HUES48 (cell line): ENCODE measurements at regions not wholly inside any gene's neighbourhood (a gene's known extent, or its start where the extent isn't known, plus 50 kb on each side); places are given as distances from the start of the nearest gene placed in this dataset.
"Not testable (repeated sequence)": the region's sequence is repeated elsewhere in the genome, so short reads cannot be mapped to it uniquely, and the experiment has no call there.

Experiments used
- H3K27ac ChIP-seq: one replicate; pipeline ENCODE4 v1.7.0; 2013; ENCODE audit warnings: low read depth, low read length, inconsistent platforms
- H3K27me3 ChIP-seq: 2 replicates; pipeline ENCODE4 v1.6.1; 2013; ENCODE audit warnings: mild to moderate bottlenecking, low read length; ENCODE audit not compliant: control insufficient read depth, insufficient read depth
- H3K36me3 ChIP-seq: 2 replicates; pipeline ENCODE4 v1.6.1; 2013; ENCODE audit warnings: low read length; ENCODE audit not compliant: control insufficient read depth, insufficient read depth
- H3K4me1 ChIP-seq: 2 replicates; pipeline ENCODE4 v1.6.1; 2013; ENCODE audit warnings: mild to moderate bottlenecking, low read length; ENCODE audit not compliant: control insufficient read depth, insufficient read depth
- H3K4me3 ChIP-seq: 2 replicates; pipeline ENCODE4 v1.5.1; 2013; ENCODE audit warnings: mild to moderate bottlenecking, low read depth, low read length
- H3K9ac ChIP-seq: 2 replicates; pipeline ENCODE4 v1.6.1; 2013; ENCODE audit warnings: mild to moderate bottlenecking, low read depth, low read length, moderate library complexity
- H3K9me3 ChIP-seq: 2 replicates; pipeline ENCODE4 v1.6.1; 2013; ENCODE audit warnings: low read length; ENCODE audit not compliant: control insufficient read depth, insufficient read depth

DNA sequence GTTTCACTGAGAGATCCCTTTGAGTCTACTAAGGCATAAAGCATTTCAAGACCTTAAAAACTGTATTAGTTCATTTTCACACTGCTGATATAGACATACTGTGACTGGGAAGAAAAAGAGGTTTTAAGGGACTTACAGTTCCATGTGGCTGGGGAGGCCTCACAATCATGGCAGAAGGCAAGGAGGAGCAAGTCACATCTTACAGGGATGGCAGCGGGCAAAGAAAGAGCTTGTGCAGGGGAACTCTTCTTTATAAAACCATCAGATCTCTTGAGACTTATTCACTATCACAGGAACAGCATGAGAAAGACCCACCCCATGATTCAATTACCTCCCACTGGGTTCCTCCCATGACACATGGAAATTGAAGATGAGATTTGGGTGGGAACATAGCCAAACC, 628.4 kb upstream of the GJE1 start:
- not testable (repeated sequence) for H3K4me1 ChIP-seq, H3K9ac ChIP-seq, H3K27ac ChIP-seq, H3K27me3 ChIP-seq, H3K4me3 ChIP-seq, H3K36me3 ChIP-seq
- H3K9me3 ChIP-seq: peaks cover 38% of the 10 kb centered on the region

GRCh38 chr6:141501616-141502015, 631.1 kb upstream of the GJE1 start:
- Histone ChIP-seq H3K36me3 (no peaks in the 10 kb centered on the region), H3K27me3 (no peaks in the 10 kb centered on the region), H3K27ac (no peak overlapping the region), H3K9me3 (peaks cover 36% of the 10 kb centered on the region), H3K4me3 (no peak overlapping the region), H3K9ac (no peak overlapping the region), H3K4me1 (peaks cover 9% of the 10 kb centered on the region; the same call in 1 of the 2 replicates)

DNA sequence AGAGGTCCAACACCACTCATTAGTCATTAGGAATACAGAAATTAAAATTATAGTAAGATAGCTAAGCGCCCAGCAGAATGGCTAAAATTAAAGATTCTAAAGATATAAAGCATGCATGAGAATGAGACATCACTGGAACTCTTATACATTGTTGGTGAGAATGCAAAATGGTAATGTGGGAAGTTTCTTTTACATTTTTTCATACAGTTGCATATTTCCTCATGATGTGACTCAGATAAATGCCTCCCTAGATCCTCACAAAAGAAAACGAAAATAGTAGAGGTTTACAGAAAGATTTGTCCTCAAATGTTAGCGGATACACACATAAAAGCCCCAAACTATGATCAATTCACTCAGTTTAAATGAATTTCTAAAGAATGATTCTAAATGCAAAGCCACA, 633.7 kb upstream of the GJE1 start:
- H3K36me3 ChIP-seq: no peaks in the 10 kb centered on the region
- peaks cover 10% of the 10 kb centered on the region; the same call in 1 of the 2 replicates for H3K9me3 ChIP-seq
- H3K4me1 ChIP-seq: peaks cover 9% of the 10 kb centered on the region; the same call in 1 of the 2 replicates
- H3K27me3 ChIP-seq: no peaks in the 10 kb centered on the region
- no peak overlapping the region for H3K27ac ChIP-seq
- H3K9ac ChIP-seq: no peak overlapping the region
- no peak overlapping the region for H3K4me3 ChIP-seq

DNA sequence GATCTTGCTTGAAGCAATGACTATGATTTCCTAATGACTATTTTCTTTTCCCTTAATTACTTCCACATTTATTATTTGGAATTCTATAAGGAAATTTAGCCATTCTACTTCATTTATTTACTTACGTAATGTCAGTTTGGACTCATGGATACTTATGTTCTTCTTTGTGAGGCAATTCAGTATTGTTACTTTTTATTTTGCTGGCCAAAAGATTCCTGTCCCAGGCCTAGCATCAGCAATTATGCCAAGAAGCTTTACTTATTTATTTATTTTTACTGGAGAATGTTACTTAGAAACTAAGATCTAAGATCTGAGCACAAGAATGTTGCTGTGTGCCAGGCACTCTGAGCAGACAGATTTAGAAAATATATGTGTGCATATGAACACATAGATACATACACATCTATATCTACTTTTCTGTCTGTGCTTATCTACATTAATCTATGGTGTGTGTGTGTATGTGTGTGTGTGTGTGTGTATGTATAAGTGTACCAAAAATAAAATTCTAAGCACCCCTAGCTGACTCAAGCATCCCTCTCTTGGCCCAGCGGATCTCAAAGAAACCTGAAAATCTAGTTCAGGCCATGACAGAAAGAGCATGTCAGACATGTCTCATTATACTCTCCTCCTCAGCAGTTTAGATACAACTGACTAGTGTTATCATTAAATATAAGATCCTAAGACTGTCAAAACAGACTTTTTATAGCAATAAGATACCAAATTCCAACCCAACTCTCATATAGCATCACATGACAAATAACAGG, 640.0 kb upstream of the GJE1 start:
- Histone ChIP-seq H3K9ac (no peak overlapping the region), H3K36me3 (no peaks in the 10 kb centered on the region), H3K4me3 (no peak overlapping the region), H3K27ac (no peak overlapping the region), H3K27me3 (no peaks in the 10 kb centered on the region), H3K9me3 (peaks cover 11% of the 10 kb centered on the region; the same call in 1 of the 2 replicates), H3K4me1 (no peaks in the 10 kb centered on the region)

- no peaks in the 10 kb centered on the region for H3K36me3 ChIP-seq
- no peak overlapping the region for H3K9ac ChIP-seq
- H3K9me3 ChIP-seq: peaks cover 8% of the 10 kb centered on the region; the same call in 1 of the 2 replicates
- H3K27ac ChIP-seq: no peak overlapping the region
- no peaks in the 10 kb centered on the region for H3K27me3 ChIP-seq
- no peaks in the 10 kb centered on the region for H3K4me1 ChIP-seq
- H3K4me3 ChIP-seq: no peak overlapping the region
Observed at GRCh38 chr6:141491684-141492083, 641.0 kb upstream of the GJE1 start.

DNA sequence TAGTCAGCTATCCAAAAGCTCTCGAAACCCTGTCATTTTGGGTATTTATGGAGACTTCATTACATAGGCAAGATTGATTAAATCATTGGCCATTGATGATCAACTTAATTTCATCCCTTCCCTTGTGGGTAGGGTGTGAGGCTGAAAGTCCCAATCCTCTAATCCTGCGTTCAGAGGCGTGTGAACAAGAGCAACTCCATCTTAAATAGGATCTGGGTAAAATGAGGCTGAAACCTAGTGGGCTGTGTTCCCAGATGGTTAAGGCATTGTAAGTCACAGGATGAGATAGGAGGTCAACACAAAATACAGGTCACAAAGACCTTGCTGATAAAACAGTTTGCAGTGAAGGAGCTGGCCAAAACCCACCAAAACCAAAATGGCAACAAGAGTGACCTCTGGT, 641.7 kb upstream of the GJE1 start:
- H3K9ac ChIP-seq: no peak overlapping the region
- no peaks in the 10 kb centered on the region for H3K4me1 ChIP-seq
- H3K36me3 ChIP-seq: no peaks in the 10 kb centered on the region
- peaks cover 7% of the 10 kb centered on the region; the same call in 1 of the 2 replicates for H3K9me3 ChIP-seq
- no peaks in the 10 kb centered on the region for H3K27me3 ChIP-seq
- no peak overlapping the region for H3K27ac ChIP-seq
- no peak overlapping the region for H3K4me3 ChIP-seq

DNA sequence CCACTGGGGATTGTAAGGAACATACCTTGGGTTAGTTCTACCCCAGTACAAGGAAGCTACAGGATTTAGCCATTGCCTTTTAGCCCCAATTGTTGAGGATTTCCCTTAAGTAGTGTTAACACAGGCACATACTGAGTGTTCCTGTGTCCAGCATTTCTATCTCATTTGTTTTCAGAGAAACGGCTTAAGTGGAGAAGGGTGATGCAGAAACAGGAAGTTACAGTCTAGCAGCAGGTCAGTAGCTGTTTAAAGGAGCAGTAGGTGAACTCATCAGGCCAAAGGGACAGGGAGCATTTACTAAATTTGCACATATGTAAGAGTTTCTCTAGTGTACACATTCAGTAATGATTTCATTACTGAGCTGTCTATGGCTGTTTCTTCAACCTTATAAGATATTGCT, 644.2 kb upstream of the GJE1 start:
- Histone ChIP-seq H3K4me3 (no peak overlapping the region), H3K27me3 (no peaks in the 10 kb centered on the region), H3K4me1 (no peaks in the 10 kb centered on the region), H3K9ac (no peak overlapping the region), H3K36me3 (no peaks in the 10 kb centered on the region), H3K27ac (no peak overlapping the region), H3K9me3 (peaks cover 5% of the 10 kb centered on the region; the same call in 1 of the 2 replicates)

GRCh38 chr6:141486942-141487341, 645.8 kb upstream of the GJE1 start:
- no peak overlapping the region for H3K9ac ChIP-seq
- H3K27me3 ChIP-seq: no peaks in the 10 kb centered on the region
- 0 out of 2 replicates have a peak, but pooled peaks cover 2% of the 10 kb centered on the region for H3K9me3 ChIP-seq
- H3K36me3 ChIP-seq: no peaks in the 10 kb centered on the region
- no peak overlapping the region for H3K4me3 ChIP-seq
- no peaks in the 10 kb centered on the region for H3K4me1 ChIP-seq
- H3K27ac ChIP-seq: no peak overlapping the region

DNA sequence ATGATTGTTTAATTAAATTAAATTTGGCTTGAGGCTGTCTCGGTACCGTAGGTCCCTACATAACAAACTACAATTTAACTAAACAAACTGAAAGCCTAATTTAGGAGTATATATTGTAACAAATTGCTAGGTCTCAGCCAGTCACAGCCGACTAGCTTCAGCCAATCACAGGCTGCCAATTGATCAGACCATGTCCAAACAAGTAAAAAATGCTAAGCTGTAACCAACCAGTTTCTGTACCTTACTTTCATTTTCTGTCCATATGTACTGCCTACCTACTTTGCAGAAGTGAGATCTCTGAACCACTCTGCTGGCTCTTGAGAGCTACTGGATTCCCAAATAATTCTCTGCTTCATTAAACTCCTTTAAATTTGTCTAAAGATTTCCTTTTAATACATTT, 648.0 kb upstream of the GJE1 start:
- no peaks in the 10 kb centered on the region for H3K27me3 ChIP-seq
- no peak overlapping the region for H3K4me3 ChIP-seq
- no peak overlapping the region for H3K9ac ChIP-seq
- H3K4me1 ChIP-seq: no peaks in the 10 kb centered on the region
- no peaks in the 10 kb centered on the region for H3K36me3 ChIP-seq
- 0 out of 2 replicates have a peak, but pooled peaks cover 2% of the 10 kb centered on the region for H3K9me3 ChIP-seq
- no peak overlapping the region for H3K27ac ChIP-seq

GRCh38 chr6:141483598-141484061, 649.1 kb upstream of the GJE1 start:
- H3K9ac ChIP-seq: no peak overlapping the region
- H3K9me3 ChIP-seq: no peaks in the 10 kb centered on the region
- no peaks in the 10 kb centered on the region for H3K36me3 ChIP-seq
- H3K4me3 ChIP-seq: no peak overlapping the region
- no peak overlapping the region for H3K27ac ChIP-seq
- no peaks in the 10 kb centered on the region for H3K27me3 ChIP-seq
- no peaks in the 10 kb centered on the region for H3K4me1 ChIP-seq

DNA sequence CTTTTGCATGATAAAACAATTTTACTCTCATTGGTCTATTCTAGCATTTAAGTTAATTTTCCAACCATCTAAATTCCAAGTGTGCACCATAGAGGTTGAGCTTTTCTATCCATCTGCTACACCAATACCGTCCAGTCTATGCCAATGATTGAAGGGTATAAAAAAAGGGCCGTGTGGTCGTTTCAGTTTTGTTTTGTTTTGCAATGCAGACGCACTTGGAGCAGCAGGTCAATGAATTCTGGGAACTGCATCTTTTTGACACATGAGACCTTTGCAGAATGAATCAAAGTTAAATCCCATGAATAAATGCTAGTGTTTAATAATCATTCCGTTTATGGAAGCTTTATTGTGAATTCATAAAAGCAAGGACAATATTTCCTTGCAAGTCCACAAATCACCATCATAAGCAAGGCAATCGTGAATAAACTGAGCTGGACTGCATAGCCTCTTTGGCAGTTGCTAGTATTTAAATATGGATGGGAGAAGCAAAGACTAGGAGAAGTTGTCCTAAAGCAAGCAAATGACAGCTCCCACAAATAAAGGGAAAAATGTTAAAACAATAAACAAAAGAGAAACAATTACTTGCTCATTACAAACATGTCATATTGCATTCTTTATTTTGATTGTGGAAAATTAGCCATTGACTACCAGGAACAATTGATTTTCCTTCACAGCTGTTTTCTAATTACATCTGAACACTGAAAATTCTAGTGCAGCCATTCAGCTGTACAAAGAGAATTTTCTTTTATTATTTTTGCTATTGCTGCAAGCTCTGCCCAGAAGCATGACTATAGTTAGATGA, 649.7 kb upstream of the GJE1 start:
- Histone ChIP-seq H3K36me3 (no peaks in the 10 kb centered on the region), H3K9me3 (no peaks in the 10 kb centered on the region), H3K27me3 (no peaks in the 10 kb centered on the region), H3K27ac (no peak overlapping the region), H3K4me3 (no peak overlapping the region), H3K9ac (no peak overlapping the region), H3K4me1 (no peaks in the 10 kb centered on the region)
